ENCODE measurements at regions not wholly inside any gene's neighbourhood (a gene's known extent, or its start where the extent isn't known, plus 50 kb on each side); places are given as distances from the start of the nearest gene placed in this dataset.

DNA sequence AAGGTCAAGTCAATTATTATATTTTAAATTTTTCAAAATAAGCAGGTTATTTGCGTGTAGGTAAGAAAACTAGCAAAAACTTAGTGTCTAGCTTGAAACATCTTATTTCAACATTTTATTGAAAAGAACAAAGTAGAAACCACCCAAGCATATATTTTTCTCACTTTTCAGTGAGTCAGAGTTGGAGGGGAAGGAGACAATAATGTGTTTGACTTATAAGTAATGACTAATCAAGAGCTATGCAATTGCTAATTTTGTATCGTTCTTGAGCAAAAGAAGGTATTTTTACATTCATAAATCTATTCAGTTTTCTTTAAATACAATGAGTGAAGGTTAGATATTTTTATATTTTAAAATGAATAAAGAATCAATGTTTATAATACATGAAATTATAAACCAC, 54.4 kb upstream of the P2RY1 start:
- no peak for FAIRE-seq

DNA sequence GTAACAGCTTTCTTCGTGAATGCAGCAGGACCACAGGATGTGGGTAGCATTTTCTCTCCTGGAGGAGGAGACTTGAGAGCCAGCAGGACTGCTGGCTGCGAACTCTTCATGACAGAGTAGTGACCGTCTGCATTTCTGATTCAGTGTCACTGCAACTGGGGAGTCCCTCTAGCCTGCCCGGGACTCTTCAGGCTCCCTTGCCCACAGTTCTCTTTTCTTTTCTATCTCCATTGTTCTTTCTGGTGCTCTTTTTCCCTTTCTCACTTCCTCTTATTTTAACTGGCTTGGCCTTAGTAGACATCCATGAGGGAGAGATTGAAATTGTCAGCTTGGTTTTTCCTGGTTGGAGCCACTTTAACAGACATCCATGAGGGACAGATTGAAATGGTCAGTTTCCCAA, 49.9 kb upstream of the P2RY1 start:
- no peak for FAIRE-seq
